Fibroblast of villous mesenchyme (primary cell): ENCODE measurements at regions not wholly inside any gene's neighbourhood (a gene's known extent, or its start where the extent isn't known, plus 50 kb on each side); places are given as distances from the start of the nearest gene placed in this dataset.

ENCODE experiments used
- DNase-seq: peaks from one replicate; pipeline ENCODE4 v3.0.0-alpha.2; 2010; ENCODE audit warnings: low read depth
- H3K4me3 ChIP-seq: 2 replicates; pipeline ENCODE4 v1.5.1; 2011; ENCODE audit warnings: low read depth, mild to moderate bottlenecking, low read length
- TF ChIP-seq, protein P1 (sequence below): IDR thresholded peaks from 2 replicates; pipeline ENCODE4 v1.5.1; 2012; ENCODE audit warnings: low read depth, mild to moderate bottlenecking, low read length; ENCODE audit not compliant: insufficient read depth

DNA sequence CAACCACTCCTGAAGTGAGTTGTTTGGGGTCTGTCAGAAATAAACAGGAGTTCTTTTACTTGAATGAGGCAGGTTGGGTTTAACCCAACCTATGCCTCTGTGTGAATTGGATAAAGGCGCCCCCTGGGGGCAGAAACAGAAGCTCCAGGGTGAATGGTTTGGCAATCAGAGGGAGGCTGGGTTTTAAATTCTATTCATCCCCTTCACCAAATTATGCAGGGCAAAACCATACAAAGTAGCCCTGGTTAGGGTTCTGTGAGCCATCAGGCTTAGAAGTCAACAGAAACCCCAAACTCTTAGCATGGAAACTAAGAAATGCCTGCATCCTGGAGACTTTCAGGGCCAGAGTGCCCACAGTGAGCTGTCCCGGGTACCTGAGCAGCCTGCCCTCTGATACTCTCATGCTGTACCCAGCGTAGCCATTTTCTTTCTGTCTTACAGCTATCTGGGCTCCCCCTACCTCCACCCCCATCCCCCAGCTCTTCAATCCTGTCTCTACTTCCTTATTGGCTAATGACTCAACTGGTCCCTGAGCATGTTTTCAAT is 241.5 kb downstream of the ICOS start:
- no peak overlapping the region for H3K4me3 ChIP-seq
- DNase-seq = peak; percentile 36
- TF ChIP-seq, protein P1, sequence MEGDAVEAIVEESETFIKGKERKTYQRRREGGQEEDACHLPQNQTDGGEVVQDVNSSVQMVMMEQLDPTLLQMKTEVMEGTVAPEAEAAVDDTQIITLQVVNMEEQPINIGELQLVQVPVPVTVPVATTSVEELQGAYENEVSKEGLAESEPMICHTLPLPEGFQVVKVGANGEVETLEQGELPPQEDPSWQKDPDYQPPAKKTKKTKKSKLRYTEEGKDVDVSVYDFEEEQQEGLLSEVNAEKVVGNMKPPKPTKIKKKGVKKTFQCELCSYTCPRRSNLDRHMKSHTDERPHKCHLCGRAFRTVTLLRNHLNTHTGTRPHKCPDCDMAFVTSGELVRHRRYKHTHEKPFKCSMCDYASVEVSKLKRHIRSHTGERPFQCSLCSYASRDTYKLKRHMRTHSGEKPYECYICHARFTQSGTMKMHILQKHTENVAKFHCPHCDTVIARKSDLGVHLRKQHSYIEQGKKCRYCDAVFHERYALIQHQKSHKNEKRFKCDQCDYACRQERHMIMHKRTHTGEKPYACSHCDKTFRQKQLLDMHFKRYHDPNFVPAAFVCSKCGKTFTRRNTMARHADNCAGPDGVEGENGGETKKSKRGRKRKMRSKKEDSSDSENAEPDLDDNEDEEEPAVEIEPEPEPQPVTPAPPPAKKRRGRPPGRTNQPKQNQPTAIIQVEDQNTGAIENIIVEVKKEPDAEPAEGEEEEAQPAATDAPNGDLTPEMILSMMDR = peak; percentile 66

DNA sequence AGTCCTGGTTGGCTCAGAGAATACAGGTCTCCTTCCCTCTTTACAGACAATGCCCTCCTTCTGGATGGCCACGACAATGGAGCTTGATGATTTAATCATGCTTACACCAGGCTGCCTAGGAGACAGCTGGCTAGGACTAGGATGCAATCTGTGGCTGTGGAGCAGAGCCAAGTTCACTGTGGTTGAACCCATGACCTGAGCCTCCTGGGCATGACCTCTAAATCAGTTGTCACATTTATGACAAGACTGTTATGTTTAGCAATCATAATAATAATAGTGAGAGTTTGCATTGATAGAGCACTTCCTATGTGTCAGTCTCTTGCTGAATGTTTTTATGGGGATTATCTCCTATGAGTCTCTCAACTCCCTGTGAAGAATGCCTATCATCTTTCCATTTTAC is 244.1 kb downstream of the ICOS start:
- no peak for DNase-seq

DNA sequence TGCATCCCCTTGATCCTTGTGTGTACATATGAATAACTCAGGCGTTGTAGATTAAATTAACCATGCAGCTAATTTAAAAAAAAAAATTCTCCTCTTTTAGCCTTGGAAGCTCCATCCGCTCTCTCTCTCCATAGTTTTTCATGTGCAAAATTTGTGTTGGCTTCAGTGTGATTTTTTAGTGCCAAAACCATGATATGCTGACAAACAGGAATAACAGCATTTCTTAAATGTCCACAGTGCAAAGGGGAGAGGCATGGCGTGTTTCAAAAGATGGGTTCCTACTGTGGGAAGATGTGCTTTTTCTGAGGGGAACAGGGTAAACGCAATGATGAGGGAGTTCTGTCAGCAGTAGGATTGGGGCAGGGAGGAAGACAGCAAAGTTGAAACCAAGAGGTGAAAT is 247.0 kb downstream of the ICOS start:
- no peak overlapping the region for H3K4me3 ChIP-seq
- TF ChIP-seq, protein P1 = no peak
- no peak for DNase-seq

More for the DNA sequence above, 244.1 kb downstream of the ICOS start:
- no peak overlapping the region for H3K4me3 ChIP-seq
- TF ChIP-seq, protein P1 = no peak

DNA sequence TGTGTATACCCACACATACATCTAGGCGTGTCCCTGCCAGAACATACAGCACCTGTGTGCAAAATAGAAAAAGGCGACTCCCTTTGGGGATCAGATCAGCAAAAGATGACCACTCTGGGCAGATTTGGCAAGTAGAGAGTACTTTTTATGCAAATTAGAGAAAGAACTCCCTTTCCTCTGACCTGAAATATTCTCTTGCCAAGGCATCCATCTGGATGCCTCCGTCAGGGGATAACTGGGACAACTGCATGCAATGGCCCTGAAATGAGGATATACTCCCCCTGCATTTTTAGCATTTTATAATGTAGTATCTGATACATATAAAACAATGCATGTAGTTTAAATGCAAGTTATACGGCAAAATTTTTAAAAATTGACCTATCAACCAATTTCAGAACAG is 247.7 kb downstream of the ICOS start:
- TF ChIP-seq, protein P1 = no peak
- no peak overlapping the region for H3K4me3 ChIP-seq
- no peak for DNase-seq

DNA sequence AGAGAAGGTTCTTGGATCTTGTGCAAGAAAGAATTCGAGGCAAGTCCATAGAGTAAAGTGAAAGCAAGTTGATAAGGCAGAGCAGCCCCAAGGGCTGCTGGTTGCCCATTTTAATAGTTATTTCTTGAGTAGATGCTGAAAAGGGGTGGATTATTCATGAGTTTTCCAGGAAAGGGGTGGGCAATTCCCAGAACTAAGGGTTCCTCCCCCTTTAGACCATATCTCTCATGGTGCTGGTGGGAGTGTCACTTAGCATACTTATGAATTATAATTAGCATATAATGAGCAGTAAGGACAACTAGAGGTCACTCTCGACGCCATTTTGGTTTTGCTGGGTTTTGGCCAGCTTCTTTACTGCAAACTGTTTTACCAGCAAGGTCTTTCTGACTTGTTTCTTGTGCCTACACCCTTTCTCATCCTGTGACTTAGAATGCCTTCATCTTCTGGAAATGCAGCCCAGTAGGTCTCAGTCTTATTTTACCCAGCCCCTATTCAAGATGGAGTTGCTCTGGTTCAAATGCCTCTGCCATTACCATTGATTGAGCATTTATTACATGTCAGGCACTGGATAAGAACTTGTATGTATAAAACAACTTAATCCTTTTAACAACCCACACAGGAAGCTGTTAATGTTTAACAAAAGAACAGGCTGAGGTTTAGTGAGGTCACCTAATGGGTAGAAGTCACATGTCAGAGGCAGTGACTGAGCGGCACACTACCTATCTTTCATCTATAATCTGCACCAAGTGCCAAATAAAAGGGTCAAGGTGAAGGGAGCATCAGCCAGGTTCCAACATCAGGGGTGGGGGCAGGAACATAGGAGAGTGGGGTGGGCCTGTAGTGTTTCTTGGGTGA is 250.9 kb downstream of the ICOS start:
- TF ChIP-seq, protein P1 = no peak
- H3K4me3 ChIP-seq = no peak overlapping the region
- no peak for DNase-seq

DNA sequence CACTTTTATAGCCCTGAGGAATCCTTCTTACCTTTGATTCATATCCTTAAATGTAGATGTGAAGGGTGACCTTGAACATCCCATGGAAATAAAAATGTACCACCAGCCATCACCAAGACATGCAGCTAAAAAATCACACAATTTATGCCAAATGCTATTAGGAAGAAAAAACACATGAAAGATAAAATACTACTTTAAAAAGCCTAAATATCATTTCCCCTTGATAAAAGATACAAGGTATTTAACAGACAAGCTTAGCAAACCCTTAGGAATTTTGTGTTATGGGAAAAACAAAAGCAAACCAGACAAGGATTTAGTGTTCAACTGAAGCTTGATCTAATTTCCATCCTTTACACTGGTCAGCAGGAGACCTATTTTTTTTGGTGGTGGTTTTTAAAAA is 255.0 kb downstream of the ICOS start:
- TF ChIP-seq, protein P1 = no peak
- no peak for DNase-seq
- H3K4me3 ChIP-seq = no peak overlapping the region
